ENCODE measurements at regions not wholly inside any gene's neighbourhood (a gene's known extent, or its start where the extent isn't known, plus 50 kb on each side); places are given as distances from the start of the nearest gene placed in this dataset.

GRCh38 chr18:60245096-60245495 is 127.5 kb downstream of the MC4R start:
- ChIA-PET POLR2A (ENCODE audit: partially characterized antibody) (no interaction called here), CTCF (ENCODE audit: partially characterized antibody) (no interaction called here)

More at GRCh38 chr18:60245096-60245495, 127.5 kb downstream of the MC4R start:
- H3K4me2 ChIP-seq (ENCODE audit: insufficient read depth in 1 of 2, low read depth in 2 of 2, low read length in 2 of 2): no peak overlapping the region
- H3K9ac ChIP-seq (replicated peaks in 1 of 4; ENCODE audit: extremely low read depth in 1 of 4, low read depth in 3 of 4, low read length in 3 of 4): no peak overlapping the region
- H2AFZ ChIP-seq (ENCODE audit: low read length): no peak overlapping the region
- H3K79me1 ChIP-seq (ENCODE audit: low read depth, low read length): no peaks in the 10 kb centered on the region
- H3K4ac ChIP-seq (replicated peaks; ENCODE audit: insufficient read length, low read depth, low read length): no peak overlapping the region
- H2BK20ac ChIP-seq (ENCODE audit: low read length): no peak overlapping the region
- no peaks in the 10 kb centered on the region for H4K20me1 ChIP-seq (replicated peaks in 1 of 2; ENCODE audit: control insufficient read depth in 1 of 2, insufficient read depth in 2 of 2, low read length in 2 of 2)
- peaks cover 0 to 3% (median 0%) of the 10 kb centered on the region in 4 experiments; a peak in 1 of 7 replicates for H3K4me1 ChIP-seq (replicated peaks in 1 of 4; ENCODE audit: control insufficient read depth in 3 of 4, insufficient read depth in 4 of 4, low read length in 3 of 4)
- H3K56ac ChIP-seq (replicated peaks; ENCODE audit: insufficient read length, low read depth, low read length): no peak overlapping the region
- no peak overlapping the region for H4K5ac ChIP-seq (ENCODE audit: insufficient read length, low read depth, low read length)
- no peak for FAIRE-seq
- no peak overlapping the region for H3K18ac ChIP-seq (ENCODE audit: extremely low read depth, low read length)
- H4K8ac ChIP-seq (ENCODE audit: extremely low read depth, insufficient read depth, low read length): no peak overlapping the region
- no peak for TF ChIP-seq EGR1 (IDR thresholded peaks at IDR 0.05; ENCODE audit: borderline replicate concordance, low read depth, low read length)
- TF ChIP-seq EP300 (IDR thresholded peaks at IDR 0.05; ENCODE audit: borderline replicate concordance in 1 of 2, low read depth in 2 of 2, low read length in 2 of 2): no peak
- TF ChIP-seq TAF7 (optimal IDR thresholded peaks at IDR 0.05; ENCODE audit: borderline replicate concordance, low read depth, low read length): no peak
- no peak for TF ChIP-seq TEAD4 (IDR thresholded peaks at IDR 0.05; ENCODE audit: low read depth, low read length)
- no peak for TF ChIP-seq NRF1 (IDR thresholded peaks at IDR 0.05; ENCODE audit: low read depth, low read length)
- no peak for TF ChIP-seq RFX5 (IDR thresholded peaks at IDR 0.05; ENCODE audit: borderline replicate concordance, low read depth, low read length)
- no peak for TF ChIP-seq KDM1A (IDR thresholded peaks at IDR 0.05; ENCODE audit: borderline replicate concordance, low read length)
- TF ChIP-seq NANOG (IDR thresholded peaks at IDR 0.05; ENCODE audit: insufficient read depth, low read depth, low read length, poor library complexity, severe bottlenecking): no peak
- no peak for TF ChIP-seq JUN (IDR thresholded peaks at IDR 0.05; ENCODE audit: low read depth, low read length)
- TF ChIP-seq SUZ12 (IDR thresholded peaks at IDR 0.05; ENCODE audit: low read length): no peak
- no peak for TF ChIP-seq BCL11A (IDR thresholded peaks at IDR 0.05; ENCODE audit: low read depth in 2 of 2, low read length in 2 of 2)
- no peaks in the 10 kb centered on the region for H3K36me3 ChIP-seq (ENCODE audit: control insufficient read depth in 2 of 4, insufficient read depth in 4 of 4, low read length in 3 of 4)
- no peaks in the 10 kb centered on the region for H3K27me3 ChIP-seq (replicated peaks in 1 of 4; ENCODE audit: control insufficient read depth in 3 of 4, extremely low read depth in 1 of 4, insufficient read depth in 3 of 4, low read length in 3 of 4)
- WGBS, 2 experiments (ENCODE audit: extremely low coverage in 1 of 2, insufficient coverage in 1 of 2, insufficient read length in 1 of 2, insufficient replicate concordance in 2 of 2, low coverage in 1 of 2, low lambda C conversion rate in 2 of 2, missing lambda C conversion rate in 1 of 2): 93% methylated on average over 5 of the region's 5 CpGs; no CpG with 5 or more reads in 1 of the 2 experiments
- DNase-seq (ENCODE audit: low read depth in 1 of 2, low spot score in 2 of 2): no peak
- H3K4me3 ChIP-seq (ENCODE audit: extremely low read depth in 1 of 4, insufficient read depth in 2 of 4, low read depth in 3 of 4, low read length in 4 of 4): no peak overlapping the region
- no peaks in the 10 kb centered on the region for H3K79me2 ChIP-seq (ENCODE audit: control insufficient read depth in 1 of 2, insufficient read depth in 2 of 2, low read length in 2 of 2)
- H2AK5ac ChIP-seq (ENCODE audit: low read depth, low read length): no peak overlapping the region
- H2BK5ac ChIP-seq (ENCODE audit: low read depth, low read length): no peak overlapping the region
- H2BK120ac ChIP-seq (replicated peaks; ENCODE audit: low read depth, low read length): no peak overlapping the region
- no peaks in the 10 kb centered on the region for H3K23me2 ChIP-seq (ENCODE audit: low read depth, low read length)
- no peak overlapping the region for H3K27ac ChIP-seq (ENCODE audit: low read depth, low read length)
- H2BK15ac ChIP-seq (ENCODE audit: low read length): no peak overlapping the region
- H3K14ac ChIP-seq (ENCODE audit: insufficient read length): no peak overlapping the region
- H2BK12ac ChIP-seq (ENCODE audit: low read depth, low read length): no peak overlapping the region
- 0 out of 4 replicates have a peak, but pooled peaks cover 0 to 2% of the 10 kb centered on the region in 2 experiments for H3K9me3 ChIP-seq (ENCODE audit: insufficient read depth in 2 of 2, low read depth in 1 of 2, low read length in 1 of 2)
- H4K91ac ChIP-seq (replicated peaks; ENCODE audit: insufficient read length, low read length): no peak overlapping the region
- no peak overlapping the region for H3K23ac ChIP-seq (ENCODE audit: insufficient read length)

Data from H1 (cell line).